ENCODE measurements at regions not wholly inside any gene's neighbourhood (a gene's known extent, or its start where the extent isn't known, plus 50 kb on each side); places are given as distances from the start of the nearest gene placed in this dataset.

DNA sequence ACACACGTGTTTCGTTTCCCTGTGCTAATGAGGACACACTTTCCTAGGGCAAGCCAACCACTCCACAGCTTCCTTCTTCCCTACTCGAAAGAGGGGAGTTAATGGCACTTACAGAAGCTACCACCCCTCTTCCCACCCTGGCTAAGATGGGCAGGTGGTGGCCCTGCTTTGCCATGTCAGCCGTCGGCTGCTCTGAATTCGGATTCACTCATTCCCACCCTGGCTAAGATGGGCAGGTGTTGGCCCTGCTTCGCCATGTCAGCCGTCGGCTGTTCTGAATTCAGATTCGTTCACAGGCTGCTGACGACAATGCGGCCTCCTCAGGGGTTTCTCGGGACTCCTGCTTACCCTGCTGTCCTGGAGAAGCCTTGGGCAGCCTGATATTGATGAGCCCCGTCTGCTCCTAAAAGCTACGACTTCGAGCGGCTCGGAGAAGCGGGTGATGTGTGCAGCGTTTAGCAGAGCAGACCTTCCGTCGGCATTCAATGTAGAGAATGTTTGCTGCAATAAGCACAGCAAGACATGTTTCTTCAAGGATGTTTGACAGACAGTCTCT lies 56.2 kb upstream of the PPP2R2D start:
- no peak for DNase-seq

- no peak for DNase-seq
Observed at GRCh38 chr10:131845505-131846239, 55.1 kb upstream of the PPP2R2D start.

DNA sequence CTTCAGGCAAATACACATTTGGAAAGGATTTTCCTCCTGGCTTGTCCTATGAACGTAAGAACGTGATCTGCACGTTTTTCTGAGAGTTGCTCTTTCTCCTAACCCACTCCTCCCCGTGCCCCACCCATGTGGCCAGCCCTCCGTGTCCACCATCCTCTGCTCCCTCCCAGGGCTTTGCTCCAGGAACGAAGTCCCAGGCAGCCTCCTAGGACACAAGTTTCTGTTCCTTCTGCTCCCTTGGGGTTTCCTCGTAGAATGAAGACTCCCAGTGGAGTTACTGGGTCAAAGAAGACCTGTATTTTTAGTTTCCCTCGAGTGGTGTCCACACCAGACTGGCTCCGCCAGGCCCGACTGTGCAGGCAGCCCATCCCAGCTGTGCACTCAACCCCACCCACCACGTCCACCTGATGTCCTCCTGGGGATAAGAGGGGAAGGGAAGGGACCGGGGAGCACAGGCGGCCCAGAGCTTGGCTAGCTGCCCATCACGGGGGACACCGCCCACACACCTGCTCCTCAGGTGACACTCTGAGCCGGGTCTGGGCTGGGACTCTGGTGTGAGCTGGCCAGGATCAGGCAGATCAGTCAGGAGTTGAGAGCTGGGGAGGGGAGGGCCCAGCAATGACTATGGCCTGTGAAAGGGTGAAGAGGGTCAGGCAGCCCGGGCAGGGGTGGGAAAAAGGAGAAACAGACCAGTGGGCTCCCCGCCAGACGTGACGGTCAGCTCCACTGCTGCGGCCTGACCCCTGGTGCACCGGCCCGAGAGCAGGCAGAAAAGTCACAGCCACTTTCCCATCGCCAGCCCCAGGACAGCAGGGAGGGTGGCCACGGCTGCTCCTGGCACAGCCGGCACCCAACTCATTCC lies 54.3 kb upstream of the PPP2R2D start:
- no peak for DNase-seq

DNA sequence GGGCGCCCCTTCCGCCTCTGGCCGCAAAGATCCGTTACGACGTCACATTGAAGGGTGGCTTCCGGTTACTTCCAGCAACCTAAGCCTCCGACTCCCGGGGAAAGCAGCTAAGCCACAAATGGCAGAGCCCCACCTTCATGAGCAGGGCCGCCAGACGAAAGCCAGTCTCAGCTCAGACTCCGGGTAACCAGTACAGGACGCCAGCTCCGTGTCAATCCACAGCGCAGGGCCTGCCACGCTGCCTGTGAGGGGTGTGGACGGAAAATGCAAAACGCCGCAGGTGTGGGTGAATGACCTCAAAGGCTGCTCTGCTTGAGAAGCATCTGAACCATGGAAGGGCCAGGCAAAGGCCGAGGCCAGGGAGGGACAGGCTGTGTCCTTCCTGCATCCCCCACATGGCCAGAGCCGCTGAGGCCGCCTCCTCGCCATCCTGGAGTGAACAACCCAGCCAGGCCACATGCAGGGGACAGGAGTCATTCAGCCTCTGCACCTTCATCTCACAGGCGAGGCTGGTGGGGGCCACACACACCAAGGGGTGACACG lies 53.5 kb upstream of the PPP2R2D start:
- no peak for DNase-seq

- no peak for DNase-seq
Observed at GRCh38 chr10:131848296-131848695, 52.5 kb upstream of the PPP2R2D start.

DNA sequence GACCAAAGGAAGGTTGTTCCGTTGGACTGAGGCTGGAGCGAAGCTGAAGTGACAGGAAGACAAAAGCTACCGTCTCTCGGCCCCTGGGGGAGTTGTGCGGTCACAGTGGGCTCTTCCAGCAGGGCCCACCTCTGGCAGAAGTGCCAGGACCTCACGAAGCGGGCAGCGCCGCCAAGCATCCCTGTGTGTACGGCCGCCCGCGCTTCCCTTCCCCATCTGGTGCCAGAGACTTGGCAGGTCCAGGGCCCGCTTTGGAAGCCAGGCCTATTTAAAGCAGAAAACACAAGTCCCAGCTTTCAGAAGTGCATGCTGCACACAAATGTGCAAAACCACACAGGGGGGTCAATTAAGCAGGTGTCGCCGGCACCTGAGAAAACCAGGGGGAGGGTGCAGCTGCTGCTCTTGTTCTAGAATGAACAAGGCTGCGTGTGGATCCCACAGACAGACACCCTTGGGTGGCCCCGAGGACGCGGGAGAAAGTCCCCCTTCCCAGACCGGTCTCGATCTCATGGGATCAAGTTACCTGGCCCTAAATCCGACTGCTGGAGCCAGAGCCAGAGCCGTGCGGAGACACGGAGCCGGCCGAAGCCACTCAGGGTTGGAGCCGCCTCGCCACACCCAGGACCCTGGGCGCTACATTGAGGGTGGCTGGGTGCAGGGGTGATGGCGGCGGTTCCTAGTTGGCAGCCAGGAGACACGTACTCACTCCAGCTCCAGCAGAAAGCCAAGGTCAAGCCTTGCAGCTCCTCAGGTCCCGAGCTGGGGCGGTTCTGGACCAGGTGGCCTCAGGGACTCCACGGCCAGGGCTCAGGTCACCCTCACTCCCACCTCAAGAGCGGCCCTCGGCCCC lies 51.8 kb upstream of the PPP2R2D start:
- no peak for DNase-seq

DNA sequence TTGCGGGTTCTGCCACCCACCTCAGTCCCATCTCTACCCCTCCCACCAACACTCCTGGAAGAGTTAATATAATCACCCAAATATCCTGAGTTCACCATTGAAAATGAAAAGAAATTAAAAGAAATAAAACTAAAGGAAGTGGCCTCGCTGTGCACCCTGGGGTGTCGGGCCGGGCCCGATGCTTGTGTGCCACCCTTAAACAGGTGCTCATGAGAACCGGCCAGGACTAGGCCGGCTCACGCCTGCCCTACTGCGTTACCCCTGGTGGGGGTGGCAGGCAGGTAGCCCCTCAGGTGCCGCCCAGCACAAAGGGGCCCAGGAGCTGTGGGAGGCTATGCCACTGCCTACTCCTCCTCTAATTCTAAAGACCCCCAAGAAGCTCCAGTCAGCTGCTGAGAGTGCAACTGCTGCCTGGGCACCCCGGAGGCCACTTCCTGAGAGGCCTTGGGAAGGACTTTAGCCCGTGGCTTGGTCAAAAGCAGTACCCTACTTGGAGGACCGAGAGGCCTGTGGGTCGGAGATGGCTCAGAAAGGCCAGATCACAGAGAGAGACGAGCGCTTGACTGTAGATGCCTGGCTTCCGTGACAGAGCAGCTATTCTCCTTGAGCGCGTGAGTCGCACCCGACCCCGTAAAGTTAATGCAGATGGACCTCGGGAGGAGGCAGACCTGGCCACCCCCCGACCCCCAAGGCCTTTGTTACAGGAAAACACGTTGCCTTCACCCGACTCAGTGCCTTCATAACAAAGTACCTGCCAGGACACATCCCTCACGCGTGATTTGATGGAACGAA lies 51.0 kb upstream of the PPP2R2D start:
- DNase-seq = no peak

- DNase-seq = no peak
Observed at GRCh38 chr10:131850383-131850870, 50.4 kb upstream of the PPP2R2D start.

Measured in activated T-cell treated with anti-CD3 and anti-CD28 coated beads, Interleukin-2, amount 50 U/mL, for 1 hour (primary cell).